GM23248 (cell line): ENCODE measurements at regions not wholly inside any gene's neighbourhood (a gene's known extent, or its start where the extent isn't known, plus 50 kb on each side); places are given as distances from the start of the nearest gene placed in this dataset.

ENCODE experiments used
- EZH2 ChIP-seq: fragments of 200-600 bp; sonication (generic); IDR thresholded peaks from 2 replicates; pipeline ENCODE4 v1.6.1; 2018; ENCODE audit warnings: antibody characterized with exemption, mild to moderate bottlenecking; ENCODE audit not compliant: insufficient read depth, poor library complexity, severe bottlenecking
- EZH2phosphoT487 ChIP-seq: fragments of 200-600 bp; sonication (generic); IDR thresholded peaks from 2 replicates; pipeline ENCODE4 v1.6.1; 2018; ENCODE audit warnings: antibody characterized with exemption, moderate library complexity, mild to moderate bottlenecking, low read depth; ENCODE audit not compliant: insufficient read depth

- no peak for TF ChIP-seq EZH2
- no peak for TF ChIP-seq EZH2phosphoT487
Measured at GRCh38 chr1:2929335-2929734, 91.9 kb upstream of the ACTRT2 start.
